SK-N-SH (cell line): ENCODE measurements at regions not wholly inside any gene's neighbourhood (a gene's known extent, or its start where the extent isn't known, plus 50 kb on each side); places are given as distances from the start of the nearest gene placed in this dataset.

Source experiments
- CTCF ChIA-PET: fragments of 300-600, 350-600 bp; formaldehyde crosslinking; extraction: SDS; loops from one replicate; lab custom pipeline; 2021; lab: Yijun Ruan, JAX
- POLR2A ChIA-PET: fragments of 350-600 bp; sonication (Branson Sonifier 250); formaldehyde crosslinking; extraction: SDS; loops from one replicate; lab custom pipeline; 2020; ENCODE audit warnings: antibody characterized with exemption, inconsistent platforms; lab: Yijun Ruan, JAX
- DNase-seq: peaks from one replicate; pipeline ENCODE4 v3.0.0; 2012
- H2AFZ ChIP-seq: fragments of 200-600 bp; sonication (generic); 2 replicates; pipeline ENCODE4 v1.8.1; 2016; ENCODE audit warnings: antibody characterized with exemption, mild to moderate bottlenecking, low read depth
- H3F3A ChIP-seq: fragments of 200-600 bp; sonication (generic); replicated peaks from 2 replicates; pipeline ENCODE3; 2016; ENCODE audit warnings: antibody characterized with exemption, mild to moderate bottlenecking; ENCODE audit not compliant: insufficient read depth
- H3K27ac ChIP-seq, 2 experiments: fragments of 200-500 bp in 1 of 2; fragments of 200-600 bp in 1 of 2; sonication (Bioruptor generic) in 1 of 2; sonication (generic), shearing (Covaris generic) in 1 of 2; 2 replicates each; pipeline versions ENCODE4 v1.5.1 to v1.6.1; 2014 to 2016; ENCODE audit warnings: low read depth in 2 of 2, inconsistent platforms in 1 of 2, low read length in 1 of 2, mild to moderate bottlenecking in 1 of 2, mixed read lengths in 1 of 2
- H3K27me3 ChIP-seq: fragments of 200-600 bp; sonication (generic), shearing (Covaris generic); 2 replicates; pipeline ENCODE4 v1.6.1; 2016; ENCODE audit warnings: mixed run types; ENCODE audit not compliant: insufficient read depth
- H3K36me3 ChIP-seq, 2 experiments: fragments of 200-500 bp in 1 of 2; fragments of 200-600 bp in 1 of 2; sonication (Bioruptor generic) in 1 of 2; sonication (generic) in 1 of 2; replicated peaks in 1 of 2; 2 replicates each; pipeline versions ENCODE3 to v1.5.1; 2014 to 2016; ENCODE audit warnings: low read length in 1 of 2, mild to moderate bottlenecking in 1 of 2; ENCODE audit not compliant: insufficient read depth in 2 of 2, control insufficient read depth in 1 of 2
- H3K4me1 ChIP-seq, 2 experiments: fragments of 200-500 bp in 1 of 2; fragments of 200-600 bp in 1 of 2; sonication (Bioruptor generic) in 1 of 2; sonication (generic), shearing (Covaris generic) in 1 of 2; 2 replicates each; pipeline versions ENCODE4 v1.5.1 to v1.6.1; 2014 to 2016; ENCODE audit warnings: low read depth in 1 of 2, low read length in 1 of 2, mixed run types in 1 of 2; ENCODE audit not compliant: insufficient read depth in 2 of 2, control insufficient read depth in 1 of 2
- H3K4me2 ChIP-seq: fragments of 200-600 bp; sonication (generic), shearing (Covaris generic); 2 replicates; pipeline ENCODE4 v1.6.1; 2017; ENCODE audit warnings: mixed run types
- H3K4me3 ChIP-seq, 2 experiments: fragments of 200-500 bp in 1 of 2; fragments of 200-600 bp in 1 of 2; sonication (Bioruptor generic) in 1 of 2; sonication (generic), shearing (Covaris generic) in 1 of 2; 2 replicates each; pipeline versions ENCODE4 v1.5.1 to v1.8.1; 2014 to 2016; ENCODE audit warnings: low read depth in 2 of 2, inconsistent platforms in 1 of 2, low read length in 1 of 2, mild to moderate bottlenecking in 1 of 2, mixed read lengths in 1 of 2, moderate library complexity in 1 of 2
- H3K79me2 ChIP-seq: fragments of 200-600 bp; sonication (generic); 2 replicates; pipeline ENCODE4 v1.8.1; 2017; ENCODE audit warnings: mild to moderate bottlenecking; ENCODE audit not compliant: insufficient read depth
- H3K9ac ChIP-seq: fragments of 200-600 bp; sonication (generic); 2 replicates; pipeline ENCODE4 v1.6.1; 2017; ENCODE audit warnings: mixed run types
- H3K9me2 ChIP-seq: fragments of 200-600 bp; sonication (generic); 2 replicates; pipeline ENCODE4 v1.6.1; 2017; ENCODE audit warnings: mixed run types
- H3K9me3 ChIP-seq: fragments of 200-600 bp; sonication (generic); 2 replicates; pipeline ENCODE4 v1.6.1; 2017; ENCODE audit warnings: mixed run types, mild to moderate bottlenecking, moderate library complexity
- H4K20me1 ChIP-seq: fragments of 200-600 bp; sonication (generic); 2 replicates; pipeline ENCODE4 v1.6.1; 2017; ENCODE audit warnings: mild to moderate bottlenecking, mixed run types; ENCODE audit not compliant: insufficient read depth
- CHD2 ChIP-seq: fragments of 150-350 bp; IDR thresholded peaks from 2 replicates; pipeline ENCODE4 v1.6.1; 2018; ENCODE audit warnings: low read length; ENCODE audit not compliant: partially characterized antibody
- EP300 ChIP-seq, 2 experiments: IDR thresholded peaks; 2 replicates each; pipeline versions ENCODE4 v1.4.0 to v1.6.1; 2012; ENCODE audit warnings: borderline replicate concordance in 1 of 2, low read depth in 1 of 2, low read length in 1 of 2
- EZH2phosphoT487 ChIP-seq: fragments of 200-600 bp; sonication (generic); IDR thresholded peaks from 2 replicates; pipeline ENCODE4 v1.6.1; 2017; ENCODE audit warnings: low read depth, mixed run types, mild to moderate bottlenecking, antibody characterized with exemption, moderate library complexity, borderline replicate concordance
- GABPA ChIP-seq: IDR thresholded peaks from 2 replicates; pipeline ENCODE4 v1.4.0; 2012; ENCODE audit warnings: low read depth, mild to moderate bottlenecking
- JUND ChIP-seq: IDR thresholded peaks from 2 replicates; pipeline ENCODE4 v1.4.0; 2012
- MEF2A ChIP-seq: IDR thresholded peaks from 2 replicates; pipeline ENCODE4 v1.4.0; 2012; ENCODE audit warnings: low read depth, borderline replicate concordance
- NFIC ChIP-seq: IDR thresholded peaks from 2 replicates; pipeline ENCODE4 v1.4.0; 2012; ENCODE audit warnings: borderline replicate concordance
- NRF1 ChIP-seq: IDR thresholded peaks from 2 replicates; pipeline ENCODE4 v1.6.1; 2012; ENCODE audit warnings: low read depth, mild to moderate bottlenecking, low read length
- RAD21 ChIP-seq: IDR thresholded peaks from 2 replicates; pipeline ENCODE4 v1.6.1; 2012; ENCODE audit warnings: mild to moderate bottlenecking, low read length
- RCOR1 ChIP-seq: fragments of 150-350 bp; IDR thresholded peaks from 2 replicates; pipeline ENCODE4 v1.6.1; 2017; ENCODE audit warnings: antibody characterized with exemption, low read length
- RFX5 ChIP-seq: IDR thresholded peaks from 2 replicates; pipeline ENCODE4 v1.6.1; 2012; ENCODE audit warnings: mild to moderate bottlenecking, improper control_type of control experiment, low read length
- SIN3A ChIP-seq: IDR thresholded peaks from 2 replicates; pipeline ENCODE4 v1.6.1; 2012; ENCODE audit warnings: low read depth, mild to moderate bottlenecking, low read length, moderate library complexity, borderline replicate concordance
- TEAD4 ChIP-seq: IDR thresholded peaks from 2 replicates; pipeline ENCODE4 v1.4.0; 2012; ENCODE audit warnings: mild to moderate bottlenecking, borderline replicate concordance; ENCODE audit not compliant: insufficient read depth
- YY1 ChIP-seq: IDR thresholded peaks from 2 replicates; pipeline ENCODE4 v1.4.0; 2012; ENCODE audit warnings: low read depth, mild to moderate bottlenecking
- WGBS: methylation state at CpG from one replicate; pipeline ENCODE4 v1.1.6; 2017; ENCODE audit warnings: low lambda C conversion rate; 5-methylcytosine and 5-hydroxymethylcytosine counted together
- TF ChIP-seq, protein P1 (sequence below): fragments of 200-600 bp; sonication (generic); IDR thresholded peaks from 2 replicates; pipeline ENCODE4 v1.6.1; 2017; ENCODE audit warnings: antibody characterized with exemption, mild to moderate bottlenecking, moderate library complexity
- TF ChIP-seq, protein P2 (sequence below): fragments of 150-350 bp; IDR thresholded peaks from 2 replicates; pipeline ENCODE4 v1.6.1; 2017; ENCODE audit warnings: antibody characterized with exemption, low read length, low read depth, borderline replicate concordance
- TF ChIP-seq, protein P3 (sequence below): IDR thresholded peaks from 2 replicates; pipeline ENCODE4 v1.4.0; 2012; ENCODE audit warnings: low read depth, borderline replicate concordance

DNA sequence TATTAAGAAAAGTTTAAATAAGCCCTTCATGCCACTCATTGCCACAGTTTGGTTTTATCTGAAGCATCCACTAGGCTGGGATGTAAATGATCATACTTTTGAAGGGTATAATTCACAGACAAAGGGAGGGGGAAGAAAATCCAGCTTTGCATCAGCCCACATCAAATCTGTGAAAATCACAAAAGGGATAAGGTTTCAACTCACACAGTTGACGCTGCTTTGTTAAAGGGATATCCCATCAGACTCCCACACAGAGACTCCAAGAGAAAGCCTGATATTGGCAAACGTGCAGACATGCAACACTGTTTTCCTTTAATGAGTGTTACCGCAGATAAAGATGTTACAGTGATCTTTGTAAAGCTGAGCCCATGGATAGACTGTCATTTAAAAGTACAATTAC is 602.9 kb downstream of the TLE1 start:
- Histone ChIP-seq H3K36me3 (no peaks in the 10 kb centered on the region), H3K4me2 (no peak overlapping the region), H3K9me2 (no peaks in the 10 kb centered on the region), H3K27me3 (no peaks in the 10 kb centered on the region), H4K20me1 (no peaks in the 10 kb centered on the region), H3K4me1 (no peaks in the 10 kb centered on the region; a peak in 1 of 4 replicates), H2AFZ (no peak overlapping the region), H3K27ac (no peak overlapping the region), H3K9me3 (no peaks in the 10 kb centered on the region), H3F3A (peaks cover 6% of the 10 kb centered on the region), H3K9ac (no peak overlapping the region), H3K79me2 (no peaks in the 10 kb centered on the region), H3K4me3 (no peak overlapping the region)
- POLR2A ChIA-PET, result no interaction called here
- WGBS, result 85% methylated on average over 3 of the region's 3 CpGs
- DNase-seq, result no peak
- CTCF ChIA-PET, result interaction anchor here (1.0 kb wide), 1 partner anchor 28 kb away, joined by 3 read pairs; no protein-coding TSS in a partner anchor
- TF ChIP-seq JUND (no peak), MEF2A (no peak), NRF1 (no peak), RAD21 (no peak), NFIC (no peak), GABPA (no peak), SIN3A (no peak), TEAD4 (no peak), EP300 (IDR thresholded peaks at IDR 0.05; ENCODE audit: borderline replicate concordance in 1 of 2, low read depth in 1 of 2, low read length in 1 of 2) (no peak), EZH2phosphoT487 (no peak), RFX5 (no peak), CHD2 (no peak), YY1 (no peak), RCOR1 (no peak)
- TF ChIP-seq, protein P1, sequence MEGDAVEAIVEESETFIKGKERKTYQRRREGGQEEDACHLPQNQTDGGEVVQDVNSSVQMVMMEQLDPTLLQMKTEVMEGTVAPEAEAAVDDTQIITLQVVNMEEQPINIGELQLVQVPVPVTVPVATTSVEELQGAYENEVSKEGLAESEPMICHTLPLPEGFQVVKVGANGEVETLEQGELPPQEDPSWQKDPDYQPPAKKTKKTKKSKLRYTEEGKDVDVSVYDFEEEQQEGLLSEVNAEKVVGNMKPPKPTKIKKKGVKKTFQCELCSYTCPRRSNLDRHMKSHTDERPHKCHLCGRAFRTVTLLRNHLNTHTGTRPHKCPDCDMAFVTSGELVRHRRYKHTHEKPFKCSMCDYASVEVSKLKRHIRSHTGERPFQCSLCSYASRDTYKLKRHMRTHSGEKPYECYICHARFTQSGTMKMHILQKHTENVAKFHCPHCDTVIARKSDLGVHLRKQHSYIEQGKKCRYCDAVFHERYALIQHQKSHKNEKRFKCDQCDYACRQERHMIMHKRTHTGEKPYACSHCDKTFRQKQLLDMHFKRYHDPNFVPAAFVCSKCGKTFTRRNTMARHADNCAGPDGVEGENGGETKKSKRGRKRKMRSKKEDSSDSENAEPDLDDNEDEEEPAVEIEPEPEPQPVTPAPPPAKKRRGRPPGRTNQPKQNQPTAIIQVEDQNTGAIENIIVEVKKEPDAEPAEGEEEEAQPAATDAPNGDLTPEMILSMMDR, result no peak
- TF ChIP-seq, protein P2, sequence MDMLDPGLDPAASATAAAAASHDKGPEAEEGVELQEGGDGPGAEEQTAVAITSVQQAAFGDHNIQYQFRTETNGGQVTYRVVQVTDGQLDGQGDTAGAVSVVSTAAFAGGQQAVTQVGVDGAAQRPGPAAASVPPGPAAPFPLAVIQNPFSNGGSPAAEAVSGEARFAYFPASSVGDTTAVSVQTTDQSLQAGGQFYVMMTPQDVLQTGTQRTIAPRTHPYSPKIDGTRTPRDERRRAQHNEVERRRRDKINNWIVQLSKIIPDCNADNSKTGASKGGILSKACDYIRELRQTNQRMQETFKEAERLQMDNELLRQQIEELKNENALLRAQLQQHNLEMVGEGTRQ, result no peak
- TF ChIP-seq, protein P3, sequence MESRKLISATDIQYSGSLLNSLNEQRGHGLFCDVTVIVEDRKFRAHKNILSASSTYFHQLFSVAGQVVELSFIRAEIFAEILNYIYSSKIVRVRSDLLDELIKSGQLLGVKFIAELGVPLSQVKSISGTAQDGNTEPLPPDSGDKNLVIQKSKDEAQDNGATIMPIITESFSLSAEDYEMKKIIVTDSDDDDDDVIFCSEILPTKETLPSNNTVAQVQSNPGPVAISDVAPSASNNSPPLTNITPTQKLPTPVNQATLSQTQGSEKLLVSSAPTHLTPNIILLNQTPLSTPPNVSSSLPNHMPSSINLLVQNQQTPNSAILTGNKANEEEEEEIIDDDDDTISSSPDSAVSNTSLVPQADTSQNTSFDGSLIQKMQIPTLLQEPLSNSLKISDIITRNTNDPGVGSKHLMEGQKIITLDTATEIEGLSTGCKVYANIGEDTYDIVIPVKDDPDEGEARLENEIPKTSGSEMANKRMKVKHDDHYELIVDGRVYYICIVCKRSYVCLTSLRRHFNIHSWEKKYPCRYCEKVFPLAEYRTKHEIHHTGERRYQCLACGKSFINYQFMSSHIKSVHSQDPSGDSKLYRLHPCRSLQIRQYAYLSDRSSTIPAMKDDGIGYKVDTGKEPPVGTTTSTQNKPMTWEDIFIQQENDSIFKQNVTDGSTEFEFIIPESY, result no peak
